HG03103 (cell line): ENCODE measurements at regions not wholly inside any gene's neighbourhood (a gene's known extent, or its start where the extent isn't known, plus 50 kb on each side); places are given as distances from the start of the nearest gene placed in this dataset.
"Not testable (repeated sequence)": the region's sequence is repeated elsewhere in the genome, so short reads cannot be mapped to it uniquely, and the experiment has no call there.

Experiments
- ATAC-seq: cut with Tn5 transposase; IDR thresholded peaks from one replicate; pipeline ENCODE4 v1.9.1; 2021; ENCODE audit warnings: low read depth; ENCODE audit not compliant: unreplicated experiment

DNA sequence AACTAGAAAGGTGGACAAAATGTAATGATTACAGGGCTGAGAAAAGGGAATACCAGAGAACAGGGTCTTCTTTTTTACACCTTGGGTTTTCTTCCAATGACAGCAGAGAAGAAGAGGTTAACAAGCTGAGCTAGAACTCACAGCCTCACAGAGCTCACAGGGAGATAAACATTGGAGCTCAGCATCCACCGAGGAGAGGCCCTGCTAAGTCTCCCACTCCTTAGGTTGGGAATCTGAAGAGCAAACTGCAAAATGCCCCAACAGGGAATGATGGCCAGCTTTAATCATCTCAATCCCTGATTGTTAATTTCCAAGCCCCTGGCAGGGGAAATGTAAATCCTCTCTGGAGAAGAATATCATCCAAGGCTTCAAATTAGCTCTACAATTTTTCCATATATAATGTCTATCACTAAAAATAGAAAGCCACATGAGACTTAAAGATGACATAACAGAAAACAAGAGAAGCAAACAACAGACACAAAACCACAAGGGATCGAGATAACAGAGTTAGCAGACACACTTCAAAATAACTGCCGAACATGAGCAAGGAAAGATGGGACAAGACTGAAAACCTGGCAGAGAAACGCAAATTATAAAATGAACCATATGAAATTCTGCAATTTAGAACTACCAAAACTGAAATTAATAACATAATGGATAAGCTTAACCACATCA, 66.1 kb upstream of the ZSCAN2 start:
- ATAC-seq, result not testable (repeated sequence)

DNA sequence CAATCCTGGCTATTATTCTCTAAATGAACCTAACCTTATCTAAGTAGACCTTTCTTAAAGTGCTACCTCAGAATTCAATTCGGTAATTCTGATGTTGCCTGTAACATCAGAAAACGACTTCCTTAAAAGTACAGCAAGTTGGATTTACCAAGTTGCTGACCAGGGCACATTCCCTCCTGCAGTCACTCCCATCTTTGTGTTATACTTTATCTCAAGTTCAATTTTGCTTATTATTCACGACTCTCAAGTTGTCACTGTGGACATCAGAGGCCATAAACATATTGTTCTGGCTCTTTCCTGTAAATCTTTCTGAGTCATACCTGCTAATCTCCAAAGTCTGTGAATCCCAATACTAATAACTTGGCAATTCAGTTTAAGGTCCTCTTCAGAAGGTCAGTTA, 64.6 kb upstream of the ZSCAN2 start:
- ATAC-seq, result not testable (repeated sequence)

GRCh38 chr15:84544586-84544985, 56.2 kb upstream of the ZSCAN2 start:
- not testable (repeated sequence) for ATAC-seq

DNA sequence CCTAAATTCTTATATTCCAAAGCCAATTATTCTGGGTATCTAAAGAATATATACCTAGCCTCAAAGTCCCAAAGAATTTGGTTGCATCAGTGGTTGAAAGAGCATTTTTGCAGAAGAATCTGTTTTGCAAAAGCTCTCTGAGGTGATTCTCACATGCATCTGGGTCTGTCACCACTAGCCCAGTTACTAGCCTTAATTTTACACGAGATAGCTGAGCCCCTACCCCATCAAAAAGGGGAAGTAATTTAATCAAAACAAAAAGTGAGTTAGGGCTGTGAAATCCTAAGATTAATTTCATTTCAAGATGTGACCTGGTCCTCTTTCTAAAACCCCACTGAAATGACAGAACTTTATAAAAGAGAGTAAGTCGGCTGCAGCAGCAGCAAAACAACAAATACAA, 53.7 kb upstream of the ZSCAN2 start:
- ATAC-seq, result not testable (repeated sequence)

- ATAC-seq, result not testable (repeated sequence)
Observed at GRCh38 chr15:84550503-84550902, 50.3 kb upstream of the ZSCAN2 start.
